ENCODE measurements at regions not wholly inside any gene's neighbourhood (a gene's known extent, or its start where the extent isn't known, plus 50 kb on each side); places are given as distances from the start of the nearest gene placed in this dataset.

- Histone ChIP-seq H3K4me3 (no peak overlapping the region), H3K27me3 (replicated peaks in 1 of 7) (no peaks in the 10 kb centered on the region), H3K9me3 (peaks cover 0 to 4% (median 0%) of the 10 kb centered on the region in 8 donors), H3K27ac (no peak overlapping the region), H3K4me1 (peaks cover 0 to 14% (median 0%) of the 10 kb centered on the region in 6 donors), H3K36me3 (no peaks in the 10 kb centered on the region)
- intact Hi-C loops (cut with DNase I; ENCODE audit: low total_unique reads), result no loop called here
- TF ChIP-seq CTCF (IDR thresholded peaks at IDR 0.05 in 8 of 11, conservative IDR thresholded peaks at IDR 0.05 in 3 of 11) (no peak), POLR2A (IDR thresholded peaks at IDR 0.05) (no peak), POLR2AphosphoS5 (IDR thresholded peaks at IDR 0.05) (no peak)
- 65 to 89% (median 78%) methylated on average over 8 of the region's 8 CpGs for WGBS, 5 donors
- DNase-seq, result no peak
Observed at GRCh38 chr4:4689694-4690440, 148.0 kb upstream of the STX18 start.

GRCh38 chr4:4687935-4688727 is 146.3 kb upstream of the STX18 start:
- TF ChIP-seq CTCF (IDR thresholded peaks at IDR 0.05 in 8 of 11, conservative IDR thresholded peaks at IDR 0.05 in 3 of 11), result no peak
- no peak for TF ChIP-seq POLR2A (IDR thresholded peaks at IDR 0.05)
- TF ChIP-seq POLR2AphosphoS5 (IDR thresholded peaks at IDR 0.05), result no peak
- H3K36me3 ChIP-seq, result no peaks in the 10 kb centered on the region
- no peaks in the 10 kb centered on the region for H3K4me1 ChIP-seq
- DNase-seq, result no peak
- 77 to 84% (median 81%) methylated on average over 17 of the region's 17 CpGs for WGBS, 5 donors
- peaks cover 0 to 4% (median 0%) of the 10 kb centered on the region in 8 donors for H3K9me3 ChIP-seq
- intact Hi-C loops (cut with DNase I; ENCODE audit: low total_unique reads), result no loop called here
- no peak overlapping the region for H3K27ac ChIP-seq
- no peaks in the 10 kb centered on the region for H3K27me3 ChIP-seq (replicated peaks in 1 of 7)
- no peak overlapping the region for H3K4me3 ChIP-seq

GRCh38 chr4:4687100-4687499 is 145.3 kb upstream of the STX18 start:
- WGBS, 5 donors, result 87 to 97% (median 95%) methylated on average over 4 of the region's 4 CpGs
- no peak overlapping the region for H3K27ac ChIP-seq
- TF ChIP-seq CTCF (IDR thresholded peaks at IDR 0.05 in 8 of 11, conservative IDR thresholded peaks at IDR 0.05 in 3 of 11) (no peak), POLR2A (IDR thresholded peaks at IDR 0.05) (no peak), POLR2AphosphoS5 (IDR thresholded peaks at IDR 0.05) (no peak)

More at GRCh38 chr4:4687100-4687499, 145.3 kb upstream of the STX18 start:
- DNase-seq, result no peak
- Histone ChIP-seq H3K9me3 (peaks cover 0 to 4% (median 0%) of the 10 kb centered on the region in 8 donors), H3K4me3 (no peak overlapping the region), H3K4me1 (no peaks in the 10 kb centered on the region), H3K27me3 (replicated peaks in 1 of 7) (no peaks in the 10 kb centered on the region), H3K36me3 (no peaks in the 10 kb centered on the region)
- intact Hi-C loops (cut with DNase I; ENCODE audit: low total_unique reads), result no loop called here

All from spleen (tissue), 11 donors.